Sigmoid colon (tissue), 4 donors: ENCODE measurements at regions not wholly inside any gene's neighbourhood (a gene's known extent, or its start where the extent isn't known, plus 50 kb on each side); places are given as distances from the start of the nearest gene placed in this dataset.

Experiments used
- CTCF ChIP-seq, 4 experiments: fragments of 450-650 bp in 3 of 4; fragments of 200-600 bp in 1 of 4; IDR thresholded peaks; one replicate each; pipeline ENCODE4 v1.5.1; 2016 to 2019; ENCODE audit warnings: antibody characterized with exemption in 4 of 4, mild to moderate bottlenecking in 3 of 4, moderate library complexity in 2 of 4
- EP300 ChIP-seq, 4 donors: sonication (generic); formaldehyde crosslinking; IDR thresholded peaks; one replicate each; pipeline ENCODE4 v1.6.1; 2017; ENCODE audit warnings: antibody characterized with exemption in 4 of 4
- POLR2AphosphoS5 ChIP-seq, 4 donors: sonication (generic); formaldehyde crosslinking; IDR thresholded peaks; one replicate each; pipeline ENCODE4 v1.6.1; 2017; ENCODE audit warnings: antibody characterized with exemption in 4 of 4

GRCh38 chr5:135690466-135690865 is 111.7 kb upstream of the CXCL14 start:
- TF ChIP-seq CTCF (IDR thresholded peaks at IDR 0.05) = no peak
- no peak for TF ChIP-seq POLR2AphosphoS5 (IDR thresholded peaks at IDR 0.05)
- TF ChIP-seq EP300 (IDR thresholded peaks at IDR 0.05) = no peak
